ENCODE measurements at regions not wholly inside any gene's neighbourhood (a gene's known extent, or its start where the extent isn't known, plus 50 kb on each side); places are given as distances from the start of the nearest gene placed in this dataset.

DNA sequence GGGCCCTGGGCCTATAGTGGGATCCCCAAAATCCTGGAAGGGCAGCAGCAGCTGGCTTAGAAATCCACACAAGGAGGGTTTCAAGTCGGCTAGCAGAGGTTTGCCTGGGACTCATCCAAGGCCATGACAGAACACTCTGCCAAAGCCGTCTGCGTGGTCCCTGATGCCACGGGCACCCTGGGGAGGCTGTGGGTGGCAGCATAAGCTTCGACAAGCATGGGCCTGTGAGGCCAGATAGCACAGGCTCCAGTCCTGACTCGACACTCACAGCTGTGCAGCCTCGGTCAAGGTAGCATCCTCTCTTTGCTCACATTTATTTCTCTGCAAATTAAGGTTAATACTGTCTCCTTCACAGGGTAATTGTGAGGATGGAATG is 138.3 kb downstream of the JCAD start:
- WGBS, result no CpG with 5 or more reads among the region's 7 CpGs
- TF ChIP-seq EP300 (IDR thresholded peaks at IDR 0.05) (no peak), POLR2A (IDR thresholded peaks at IDR 0.05) (no peak)
- H3K27me3 ChIP-seq, result no peaks in the 10 kb centered on the region
- no peaks in the 10 kb centered on the region for H3K36me3 ChIP-seq
- H3K4me3 ChIP-seq, result no peak overlapping the region
- no peak overlapping the region for H3K27ac ChIP-seq
- peaks cover 21% of the 10 kb centered on the region for H3K4me1 ChIP-seq
- no peak for DNase-seq (ENCODE audit: low spot score in 2 of 2)
- H3K9me3 ChIP-seq, result no peaks in the 10 kb centered on the region

DNA sequence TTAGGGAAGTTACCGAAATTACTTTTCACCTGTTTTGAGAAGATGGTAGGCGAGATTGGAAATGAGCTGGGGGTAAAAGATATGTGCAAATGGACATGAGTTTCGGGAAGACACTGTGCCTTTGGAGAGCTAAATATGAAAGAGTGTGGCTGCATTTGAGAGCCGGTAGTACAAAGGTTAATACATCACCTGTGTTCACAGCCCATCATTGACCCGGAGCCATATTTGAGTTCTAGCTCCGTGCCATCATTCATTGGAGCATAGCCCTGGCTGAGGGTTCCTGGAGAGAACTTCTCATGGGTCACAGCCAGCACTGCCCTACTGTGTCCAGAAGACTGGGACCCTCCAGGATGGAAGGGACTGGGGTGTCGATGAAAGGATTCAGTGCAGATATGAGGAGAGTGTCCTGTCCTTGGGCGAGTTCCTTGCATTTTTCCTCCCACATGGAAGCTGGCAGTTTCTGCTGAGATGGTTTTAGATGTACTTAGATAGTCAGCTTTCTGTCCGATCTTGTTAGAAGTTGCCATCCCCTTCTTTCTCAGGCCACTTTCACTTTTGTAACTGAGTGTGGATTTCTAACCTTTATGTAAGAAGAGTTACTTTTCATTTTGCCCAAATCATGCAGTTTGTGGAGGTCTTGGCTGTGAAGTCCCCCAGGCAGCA is 138.8 kb downstream of the JCAD start:
- no peaks in the 10 kb centered on the region for H3K9me3 ChIP-seq
- WGBS, result 48% methylated on average over 9 of the region's 9 CpGs
- H3K36me3 ChIP-seq, result no peaks in the 10 kb centered on the region
- H3K4me1 ChIP-seq, result peaks cover 21% of the 10 kb centered on the region
- no peak overlapping the region for H3K4me3 ChIP-seq
- H3K27me3 ChIP-seq, result no peaks in the 10 kb centered on the region
- no peak overlapping the region for H3K27ac ChIP-seq
- TF ChIP-seq POLR2AphosphoS5 (IDR thresholded peaks at IDR 0.05) (no peak), POLR2A (IDR thresholded peaks at IDR 0.05) (no peak), EP300 (IDR thresholded peaks at IDR 0.05) (no peak)
- TF ChIP-seq, protein P1, sequence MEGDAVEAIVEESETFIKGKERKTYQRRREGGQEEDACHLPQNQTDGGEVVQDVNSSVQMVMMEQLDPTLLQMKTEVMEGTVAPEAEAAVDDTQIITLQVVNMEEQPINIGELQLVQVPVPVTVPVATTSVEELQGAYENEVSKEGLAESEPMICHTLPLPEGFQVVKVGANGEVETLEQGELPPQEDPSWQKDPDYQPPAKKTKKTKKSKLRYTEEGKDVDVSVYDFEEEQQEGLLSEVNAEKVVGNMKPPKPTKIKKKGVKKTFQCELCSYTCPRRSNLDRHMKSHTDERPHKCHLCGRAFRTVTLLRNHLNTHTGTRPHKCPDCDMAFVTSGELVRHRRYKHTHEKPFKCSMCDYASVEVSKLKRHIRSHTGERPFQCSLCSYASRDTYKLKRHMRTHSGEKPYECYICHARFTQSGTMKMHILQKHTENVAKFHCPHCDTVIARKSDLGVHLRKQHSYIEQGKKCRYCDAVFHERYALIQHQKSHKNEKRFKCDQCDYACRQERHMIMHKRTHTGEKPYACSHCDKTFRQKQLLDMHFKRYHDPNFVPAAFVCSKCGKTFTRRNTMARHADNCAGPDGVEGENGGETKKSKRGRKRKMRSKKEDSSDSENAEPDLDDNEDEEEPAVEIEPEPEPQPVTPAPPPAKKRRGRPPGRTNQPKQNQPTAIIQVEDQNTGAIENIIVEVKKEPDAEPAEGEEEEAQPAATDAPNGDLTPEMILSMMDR (IDR thresholded peaks at IDR 0.05), result no peak
- no peak for DNase-seq (ENCODE audit: low spot score in 2 of 2)

DNA sequence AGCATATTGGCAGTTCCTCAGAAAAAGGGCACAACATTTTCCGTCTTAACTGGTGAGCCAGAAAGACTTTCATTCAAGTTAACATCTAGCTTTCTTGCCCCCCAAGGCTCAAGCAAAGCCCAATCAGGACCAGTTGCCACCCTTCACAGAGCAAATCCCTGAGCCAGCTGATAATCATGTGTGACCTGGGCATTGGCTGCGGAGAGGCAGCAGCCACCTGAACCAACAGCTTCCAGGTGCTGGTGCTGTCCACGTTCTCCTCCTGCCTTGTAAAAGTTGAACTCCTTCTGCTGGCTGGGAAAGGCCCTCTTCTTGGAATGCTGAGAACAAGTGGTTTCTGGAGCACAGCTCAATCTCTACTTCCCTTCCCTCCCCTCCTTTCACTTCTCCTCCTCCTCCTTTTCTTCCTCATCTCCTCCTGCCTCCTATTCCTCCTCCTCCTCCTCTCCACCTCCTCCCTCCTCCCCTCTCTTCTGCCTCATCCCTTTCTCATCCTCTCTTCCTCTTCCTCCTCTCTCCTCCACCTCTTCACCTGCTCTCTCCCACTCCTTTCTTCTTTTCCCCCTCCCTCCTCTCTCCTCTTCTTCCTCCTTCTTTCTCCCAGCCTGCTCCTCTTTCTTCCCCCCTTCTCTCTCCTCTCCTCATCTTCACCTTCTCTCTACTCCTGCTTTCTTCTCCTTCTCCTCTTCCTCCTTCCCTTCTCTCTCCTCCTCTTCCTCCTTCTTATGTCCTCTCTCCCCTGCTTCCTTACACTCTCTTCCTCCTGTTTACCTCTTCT is 140.6 kb downstream of the JCAD start:
- TF ChIP-seq, protein P1 (IDR thresholded peaks at IDR 0.05), result no peak
- TF ChIP-seq EP300 (IDR thresholded peaks at IDR 0.05) (no peak), POLR2A (IDR thresholded peaks at IDR 0.05) (no peak), POLR2AphosphoS5 (IDR thresholded peaks at IDR 0.05) (no peak)
- H3K9me3 ChIP-seq, result no peaks in the 10 kb centered on the region
- peaks cover 21% of the 10 kb centered on the region for H3K4me1 ChIP-seq
- no peaks in the 10 kb centered on the region for H3K27me3 ChIP-seq
- no peaks in the 10 kb centered on the region for H3K36me3 ChIP-seq
- no peak for DNase-seq (ENCODE audit: low spot score in 2 of 2)
- no peak overlapping the region for H3K27ac ChIP-seq
- WGBS, result 95% methylated on average over 3 of the region's 3 CpGs
- no peak overlapping the region for H3K4me3 ChIP-seq

DNA sequence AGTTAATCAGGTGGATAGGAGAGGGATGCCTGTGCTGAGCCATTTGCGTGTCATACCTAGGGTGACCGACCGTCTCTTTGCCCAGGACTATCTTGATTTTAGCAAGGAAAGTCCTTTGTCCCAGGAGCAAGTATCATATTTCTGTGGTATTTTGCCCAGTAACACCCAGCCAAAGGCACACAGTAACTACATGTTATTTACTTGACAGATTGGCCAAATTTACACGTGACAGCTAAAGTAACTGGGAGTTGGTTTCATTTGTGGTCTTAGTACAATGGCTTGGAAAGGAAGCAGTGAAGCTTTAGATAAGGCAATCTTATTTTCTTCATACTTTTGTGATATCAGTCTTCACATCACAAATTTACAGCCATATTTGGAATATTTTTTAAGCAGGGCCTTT is 142.1 kb downstream of the JCAD start:
- TF ChIP-seq, protein P1 (IDR thresholded peaks at IDR 0.05), result no peak
- TF ChIP-seq POLR2AphosphoS5 (IDR thresholded peaks at IDR 0.05) (no peak), POLR2A (IDR thresholded peaks at IDR 0.05) (no peak), EP300 (IDR thresholded peaks at IDR 0.05) (no peak)
- 74% methylated on average over 4 of the region's 4 CpGs for WGBS
- DNase-seq (ENCODE audit: low spot score in 2 of 2), result no peak

DNA sequence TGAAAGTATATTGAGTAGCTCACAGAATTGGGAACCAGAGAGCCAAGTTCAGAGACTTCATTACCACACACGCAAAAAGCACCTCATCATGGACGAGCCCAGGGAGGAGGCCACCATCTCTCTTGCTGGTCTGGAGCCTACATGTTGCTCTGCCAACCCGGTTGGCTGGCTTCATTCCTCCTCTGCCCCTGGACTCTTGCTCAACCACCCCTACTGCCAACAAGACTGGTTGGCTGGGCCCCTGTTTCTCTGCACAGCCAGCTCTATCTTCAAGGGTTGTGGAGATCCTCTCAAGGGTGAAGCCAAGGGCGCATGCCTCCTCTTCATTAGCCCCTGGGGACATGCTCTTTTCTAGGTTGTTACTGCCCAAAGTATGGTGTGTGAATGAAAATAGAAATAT is 142.7 kb downstream of the JCAD start:
- DNase-seq (ENCODE audit: low spot score in 2 of 2), result no peak
- no peak for TF ChIP-seq EP300 (IDR thresholded peaks at IDR 0.05)
- TF ChIP-seq, protein P1 (IDR thresholded peaks at IDR 0.05), result no peak
- no peak for TF ChIP-seq POLR2A (IDR thresholded peaks at IDR 0.05)
- TF ChIP-seq POLR2AphosphoS5 (IDR thresholded peaks at IDR 0.05), result no peak
- H3K36me3 ChIP-seq, result no peaks in the 10 kb centered on the region
- WGBS, result 88% methylated on average over 4 of the region's 4 CpGs
- no peak overlapping the region for H3K27ac ChIP-seq
- peaks cover 13% of the 10 kb centered on the region for H3K4me1 ChIP-seq
- H3K4me3 ChIP-seq, result no peak overlapping the region
- H3K9me3 ChIP-seq, result no peaks in the 10 kb centered on the region
- H3K27me3 ChIP-seq, result no peaks in the 10 kb centered on the region

More for the DNA sequence above, 142.1 kb downstream of the JCAD start:
- Histone ChIP-seq H3K36me3 (no peaks in the 10 kb centered on the region), H3K4me3 (no peak overlapping the region), H3K4me1 (peaks cover 15% of the 10 kb centered on the region), H3K9me3 (no peaks in the 10 kb centered on the region), H3K27ac (no peak overlapping the region), H3K27me3 (no peaks in the 10 kb centered on the region)
